Right lobe of liver (tissue), 6 donors: ENCODE measurements at regions not wholly inside any gene's neighbourhood (a gene's known extent, or its start where the extent isn't known, plus 50 kb on each side); places are given as distances from the start of the nearest gene placed in this dataset.

ENCODE experiments used
- ATAC-seq, 4 donors: fragments of 200-7000 bp; cut with Tn5 transposase; one replicate each; pipeline ENCODE4 v1.9.1; 2020; ENCODE audit warnings: mild to moderate bottlenecking in 4 of 4, moderate library complexity in 4 of 4
- DNase-seq, 3 donors: peaks; one replicate each; pipeline ENCODE4 v3.0.0-alpha.2; 2020
- H3K27ac ChIP-seq, 3 donors: fragments of 200-600 bp; one replicate each; pipeline ENCODE4 v1.8.0; 2022
- H3K27me3 ChIP-seq, 2 donors: fragments of 200-600 bp; one replicate each; pipeline ENCODE4 v1.8.0; 2022
- H3K36me3 ChIP-seq, 4 donors: fragments of 200-600 bp; sonication (generic) in 1 of 4; one replicate each; pipeline versions ENCODE4 v1.5.1 to v1.8.0; 2017 to 2022; ENCODE audit warnings: control low read depth in 1 of 4
- H3K4me1 ChIP-seq, 4 donors: fragments of 200-600 bp; sonication (generic) in 1 of 4; one replicate each; pipeline versions ENCODE4 v1.5.1 to v1.8.0; 2017 to 2022; ENCODE audit warnings: control low read depth in 1 of 4
- H3K4me3 ChIP-seq, 3 donors: fragments of 200-600 bp; one replicate each; pipeline ENCODE4 v1.8.0; 2022
- H3K9me3 ChIP-seq, 4 donors: fragments of 200-600 bp; sonication (generic) in 1 of 4; one replicate each; pipeline versions ENCODE4 v1.5.1 to v1.8.0; 2017 to 2022; ENCODE audit warnings: control low read depth in 1 of 4
- POLR2A ChIP-seq: fragments of 450-650 bp; IDR thresholded peaks from one replicate; pipeline ENCODE4 v1.6.1; 2017; ENCODE audit warnings: antibody characterized with exemption, mild to moderate bottlenecking
- WGBS: methylation state at CpG from one replicate; pipeline ENCODE4 v1.1.6; 2018; ENCODE audit warnings: low coverage, low lambda C conversion rate; ENCODE audit not compliant: insufficient coverage; ENCODE audit errors: missing lambda C conversion rate; 5-methylcytosine and 5-hydroxymethylcytosine counted together
- intact Hi-C, 2 donors: fragments of 100-400 bp; cut with DNase I; formaldehyde crosslinking; loops; one replicate each; pipeline versions ENCODE4 v1.11.2 to v1.14.1; 2022
- TF ChIP-seq, protein P1 (sequence below), 4 donors: fragments of 200-600 bp in 3 of 4; fragments of 450-650 bp in 1 of 4; IDR thresholded peaks; one replicate each; pipeline versions ENCODE4 v1.5.1 to v1.8.0; 2016 to 2022; ENCODE audit warnings: antibody characterized with exemption in 4 of 4, mild to moderate bottlenecking in 2 of 4
- donor health status: DM: no; HTN: yes; CAD: no.
- donor health status: DM: no; HTN: no; CAD: no.
- donor health status: DM: no; HTN: no; CAD: no.
- donor health status: DM: no; HTN: yes; CAD: no.
- donor health status: DM: no; HTN: yes; CAD: no.

DNA sequence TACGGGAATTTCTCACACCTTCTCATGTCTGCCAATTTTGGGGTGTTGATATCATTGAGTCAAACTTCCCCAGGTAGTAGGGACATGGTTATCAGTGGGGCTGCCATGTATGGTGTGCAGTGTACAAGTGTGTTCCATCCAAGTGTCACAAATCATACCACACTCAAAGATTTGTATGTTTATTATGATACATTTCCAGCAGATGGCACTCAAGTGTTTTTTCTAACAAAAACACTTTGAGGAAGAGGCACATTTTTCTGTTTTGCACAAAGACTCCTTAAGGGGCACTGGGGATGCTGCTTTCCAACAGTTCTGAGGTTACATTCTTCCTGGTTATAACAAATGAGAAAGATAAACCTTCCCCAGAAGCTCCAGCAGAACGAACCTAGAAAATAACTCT lies 414.5 kb downstream of the REEP3 start:
- 22% methylated on average over 1 of the region's 2 CpGs for WGBS
- Histone ChIP-seq H3K27ac (no peak overlapping the region), H3K4me1 (no peaks in the 10 kb centered on the region), H3K36me3 (no peaks in the 10 kb centered on the region), H3K27me3 (no peaks in the 10 kb centered on the region), H3K4me3 (no peak overlapping the region), H3K9me3 (no peaks in the 10 kb centered on the region)
- no peak for DNase-seq
- ATAC-seq = no peak
- intact Hi-C loops = no loop called here
- no peak for TF ChIP-seq POLR2A
- TF ChIP-seq, protein P1, sequence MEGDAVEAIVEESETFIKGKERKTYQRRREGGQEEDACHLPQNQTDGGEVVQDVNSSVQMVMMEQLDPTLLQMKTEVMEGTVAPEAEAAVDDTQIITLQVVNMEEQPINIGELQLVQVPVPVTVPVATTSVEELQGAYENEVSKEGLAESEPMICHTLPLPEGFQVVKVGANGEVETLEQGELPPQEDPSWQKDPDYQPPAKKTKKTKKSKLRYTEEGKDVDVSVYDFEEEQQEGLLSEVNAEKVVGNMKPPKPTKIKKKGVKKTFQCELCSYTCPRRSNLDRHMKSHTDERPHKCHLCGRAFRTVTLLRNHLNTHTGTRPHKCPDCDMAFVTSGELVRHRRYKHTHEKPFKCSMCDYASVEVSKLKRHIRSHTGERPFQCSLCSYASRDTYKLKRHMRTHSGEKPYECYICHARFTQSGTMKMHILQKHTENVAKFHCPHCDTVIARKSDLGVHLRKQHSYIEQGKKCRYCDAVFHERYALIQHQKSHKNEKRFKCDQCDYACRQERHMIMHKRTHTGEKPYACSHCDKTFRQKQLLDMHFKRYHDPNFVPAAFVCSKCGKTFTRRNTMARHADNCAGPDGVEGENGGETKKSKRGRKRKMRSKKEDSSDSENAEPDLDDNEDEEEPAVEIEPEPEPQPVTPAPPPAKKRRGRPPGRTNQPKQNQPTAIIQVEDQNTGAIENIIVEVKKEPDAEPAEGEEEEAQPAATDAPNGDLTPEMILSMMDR (IDR thresholded peaks at IDR 0.05) = peak in 2 of 4 donors; percentile 6 to 7

- H3K36me3 ChIP-seq = no peaks in the 10 kb centered on the region
- H3K27ac ChIP-seq = no peak overlapping the region
- WGBS = 65% methylated on average over 1 of the region's 1 CpG
- no peak for ATAC-seq
- intact Hi-C loops = no loop called here
- no peaks in the 10 kb centered on the region for H3K4me1 ChIP-seq
- TF ChIP-seq POLR2A = no peak
- TF ChIP-seq, protein P1 (IDR thresholded peaks at IDR 0.05) = no peak
- no peaks in the 10 kb centered on the region for H3K9me3 ChIP-seq
- no peaks in the 10 kb centered on the region for H3K27me3 ChIP-seq
- no peak for DNase-seq
- no peak overlapping the region for H3K4me3 ChIP-seq
Measured at GRCh38 chr10:63940277-63940922, 419.2 kb downstream of the REEP3 start.

- no peaks in the 10 kb centered on the region for H3K36me3 ChIP-seq
- WGBS = 59% methylated on average over 2 of the region's 2 CpGs
- H3K4me3 ChIP-seq = no peak overlapping the region
- no peaks in the 10 kb centered on the region for H3K4me1 ChIP-seq
- TF ChIP-seq POLR2A = no peak
- TF ChIP-seq, protein P1 (IDR thresholded peaks at IDR 0.05) = no peak
- intact Hi-C loops = no loop called here
- DNase-seq = no peak
- no peaks in the 10 kb centered on the region for H3K9me3 ChIP-seq
- ATAC-seq = no peak
- H3K27me3 ChIP-seq = no peaks in the 10 kb centered on the region
- H3K27ac ChIP-seq = no peak overlapping the region
Measured at GRCh38 chr10:63964406-63964805, 443.2 kb downstream of the REEP3 start.

- no peak overlapping the region for H3K4me3 ChIP-seq
- no peaks in the 10 kb centered on the region for H3K27me3 ChIP-seq
- WGBS = 35% methylated on average over 4 of the region's 4 CpGs
- ATAC-seq (no peak), DNase-seq (no peak)
- TF ChIP-seq, protein P1 (IDR thresholded peaks at IDR 0.05) = no peak
- no peak for TF ChIP-seq POLR2A
- H3K36me3 ChIP-seq = no peaks in the 10 kb centered on the region
- no peak overlapping the region for H3K27ac ChIP-seq
- no peaks in the 10 kb centered on the region for H3K9me3 ChIP-seq
- intact Hi-C loops = no loop called here
- H3K4me1 ChIP-seq = no peaks in the 10 kb centered on the region
Measured at GRCh38 chr10:63965846-63966245, 444.6 kb downstream of the REEP3 start.
